ENCODE measurements at regions not wholly inside any gene's neighbourhood (a gene's known extent, or its start where the extent isn't known, plus 50 kb on each side); places are given as distances from the start of the nearest gene placed in this dataset.

- Histone ChIP-seq H3K27me3 (ENCODE audit: control insufficient read depth, insufficient read depth, low read length) (no peaks in the 10 kb centered on the region), H3K27ac (ENCODE audit: low read depth in 2 of 2, low read length in 2 of 2) (no peak overlapping the region), H3K4me3 (ENCODE audit: low read length in 3 of 3) (no peak overlapping the region), H3K9ac (ENCODE audit: low read length in 3 of 3) (no peak overlapping the region), H3K9me3 (ENCODE audit: control insufficient read depth in 2 of 3, insufficient read depth in 1 of 3, low read length in 3 of 3) (no peaks in the 10 kb centered on the region), H3K4me1 (ENCODE audit: control insufficient read depth in 2 of 3, insufficient read depth in 2 of 3, low read depth in 1 of 3, low read length in 3 of 3) (no peaks in the 10 kb centered on the region), H3K36me3 (ENCODE audit: control insufficient read depth in 2 of 3, insufficient read depth in 3 of 3, low read length in 3 of 3) (no peaks in the 10 kb centered on the region)
- DNase-seq (no peak), FAIRE-seq (no peak)
- TF ChIP-seq CTCF (IDR thresholded peaks at IDR 0.05; ENCODE audit: borderline replicate concordance, extremely low read depth, insufficient read depth), result no peak
- intact Hi-C loops (cut with DNase I), result no loop called here
Measured at GRCh38 chr2:185066128-185066527, 467.8 kb downstream of the ZNF804A start.

GRCh38 chr2:185069107-185069506 is 470.8 kb downstream of the ZNF804A start:
- no peak for FAIRE-seq
- no peak for DNase-seq

GRCh38 chr2:185074156-185074555 is 475.8 kb downstream of the ZNF804A start:
- no peak for FAIRE-seq
- Histone ChIP-seq H3K4me3 (ENCODE audit: low read length in 3 of 3) (no peak overlapping the region), H3K36me3 (ENCODE audit: control insufficient read depth in 2 of 3, insufficient read depth in 3 of 3, low read length in 3 of 3) (no peaks in the 10 kb centered on the region), H3K4me1 (ENCODE audit: control insufficient read depth in 2 of 3, insufficient read depth in 2 of 3, low read depth in 1 of 3, low read length in 3 of 3) (no peaks in the 10 kb centered on the region), H3K27me3 (ENCODE audit: control insufficient read depth, insufficient read depth, low read length) (no peaks in the 10 kb centered on the region), H3K9ac (ENCODE audit: low read length in 3 of 3) (no peak overlapping the region), H3K27ac (ENCODE audit: low read depth in 2 of 2, low read length in 2 of 2) (no peak overlapping the region), H3K9me3 (ENCODE audit: control insufficient read depth in 2 of 3, insufficient read depth in 1 of 3, low read length in 3 of 3) (no peaks in the 10 kb centered on the region)
- intact Hi-C loops (cut with DNase I), result no loop called here
- no peak for DNase-seq
- no peak for TF ChIP-seq CTCF (IDR thresholded peaks at IDR 0.05; ENCODE audit: borderline replicate concordance, extremely low read depth, insufficient read depth)

More at GRCh38 chr2:185069107-185069506, 470.8 kb downstream of the ZNF804A start:
- H3K36me3 ChIP-seq (ENCODE audit: control insufficient read depth in 2 of 3, insufficient read depth in 3 of 3, low read length in 3 of 3), result no peaks in the 10 kb centered on the region
- TF ChIP-seq CTCF (IDR thresholded peaks at IDR 0.05; ENCODE audit: borderline replicate concordance, extremely low read depth, insufficient read depth), result no peak
- intact Hi-C loops (cut with DNase I), result no loop called here
- no peak overlapping the region for H3K4me3 ChIP-seq (ENCODE audit: low read length in 3 of 3)
- no peak overlapping the region for H3K27ac ChIP-seq (ENCODE audit: low read depth in 2 of 2, low read length in 2 of 2)
- H3K4me1 ChIP-seq (ENCODE audit: control insufficient read depth in 2 of 3, insufficient read depth in 2 of 3, low read depth in 1 of 3, low read length in 3 of 3), result no peaks in the 10 kb centered on the region
- H3K9me3 ChIP-seq (ENCODE audit: control insufficient read depth in 2 of 3, insufficient read depth in 1 of 3, low read length in 3 of 3), result no peaks in the 10 kb centered on the region
- no peak overlapping the region for H3K9ac ChIP-seq (ENCODE audit: low read length in 3 of 3)
- no peaks in the 10 kb centered on the region for H3K27me3 ChIP-seq (ENCODE audit: control insufficient read depth, insufficient read depth, low read length)

GRCh38 chr2:185082749-185083148 is 484.4 kb downstream of the ZNF804A start:
- no peak for FAIRE-seq
- no peak overlapping the region for H3K9ac ChIP-seq (ENCODE audit: low read length in 3 of 3)
- no peaks in the 10 kb centered on the region for H3K36me3 ChIP-seq (ENCODE audit: control insufficient read depth in 2 of 3, insufficient read depth in 3 of 3, low read length in 3 of 3)
- intact Hi-C loops (cut with DNase I), result no loop called here
- no peak overlapping the region for H3K27ac ChIP-seq (ENCODE audit: low read depth in 2 of 2, low read length in 2 of 2)
- H3K27me3 ChIP-seq (ENCODE audit: control insufficient read depth, insufficient read depth, low read length), result no peaks in the 10 kb centered on the region
- no peak for TF ChIP-seq CTCF (IDR thresholded peaks at IDR 0.05; ENCODE audit: borderline replicate concordance, extremely low read depth, insufficient read depth)
- no peaks in the 10 kb centered on the region for H3K9me3 ChIP-seq (ENCODE audit: control insufficient read depth in 2 of 3, insufficient read depth in 1 of 3, low read length in 3 of 3)
- H3K4me3 ChIP-seq (ENCODE audit: low read length in 3 of 3), result no peak overlapping the region
- no peak for DNase-seq
- H3K4me1 ChIP-seq (ENCODE audit: control insufficient read depth in 2 of 3, insufficient read depth in 2 of 3, low read depth in 1 of 3, low read length in 3 of 3), result no peaks in the 10 kb centered on the region

All from kidney (tissue), 13 donors.